ENCODE measurements at regions not wholly inside any gene's neighbourhood (a gene's known extent, or its start where the extent isn't known, plus 50 kb on each side); places are given as distances from the start of the nearest gene placed in this dataset.
"Not testable (repeated sequence)": the region's sequence is repeated elsewhere in the genome, so short reads cannot be mapped to it uniquely, and the experiment has no call there.

DNA sequence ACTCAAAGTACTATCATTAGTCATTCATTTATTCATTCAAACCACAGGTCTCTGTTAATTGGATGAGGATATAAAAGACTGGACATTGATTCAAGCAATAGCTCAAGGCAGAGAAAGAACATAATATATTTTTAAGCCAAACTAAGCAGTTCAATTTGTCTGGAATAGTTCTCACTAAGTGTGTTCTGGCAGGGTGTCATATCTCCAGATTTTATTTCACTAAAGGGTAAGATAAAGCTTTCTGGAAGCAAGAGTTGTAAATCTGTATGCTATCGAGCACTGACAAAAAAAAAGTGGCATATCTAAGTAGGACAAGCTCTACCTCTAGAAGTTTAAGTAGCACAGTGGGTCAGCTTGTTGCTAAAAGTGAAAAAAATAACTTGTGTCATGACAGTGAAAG is 375.6 kb downstream of the TUSC1 start:
- no peaks in the 10 kb centered on the region for H3K9me3 ChIP-seq
- ATAC-seq (ENCODE audit: low FRiP score in 2 of 2) (no peak), DNase-seq (no peak)
- TF ChIP-seq POLR2A (IDR thresholded peaks at IDR 0.05), result no peak
- no peak for TF ChIP-seq POLR2AphosphoS5 (IDR thresholded peaks at IDR 0.05)
- TF ChIP-seq, protein P1, sequence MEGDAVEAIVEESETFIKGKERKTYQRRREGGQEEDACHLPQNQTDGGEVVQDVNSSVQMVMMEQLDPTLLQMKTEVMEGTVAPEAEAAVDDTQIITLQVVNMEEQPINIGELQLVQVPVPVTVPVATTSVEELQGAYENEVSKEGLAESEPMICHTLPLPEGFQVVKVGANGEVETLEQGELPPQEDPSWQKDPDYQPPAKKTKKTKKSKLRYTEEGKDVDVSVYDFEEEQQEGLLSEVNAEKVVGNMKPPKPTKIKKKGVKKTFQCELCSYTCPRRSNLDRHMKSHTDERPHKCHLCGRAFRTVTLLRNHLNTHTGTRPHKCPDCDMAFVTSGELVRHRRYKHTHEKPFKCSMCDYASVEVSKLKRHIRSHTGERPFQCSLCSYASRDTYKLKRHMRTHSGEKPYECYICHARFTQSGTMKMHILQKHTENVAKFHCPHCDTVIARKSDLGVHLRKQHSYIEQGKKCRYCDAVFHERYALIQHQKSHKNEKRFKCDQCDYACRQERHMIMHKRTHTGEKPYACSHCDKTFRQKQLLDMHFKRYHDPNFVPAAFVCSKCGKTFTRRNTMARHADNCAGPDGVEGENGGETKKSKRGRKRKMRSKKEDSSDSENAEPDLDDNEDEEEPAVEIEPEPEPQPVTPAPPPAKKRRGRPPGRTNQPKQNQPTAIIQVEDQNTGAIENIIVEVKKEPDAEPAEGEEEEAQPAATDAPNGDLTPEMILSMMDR (IDR thresholded peaks at IDR 0.05), result no peak
- TF ChIP-seq EP300 (IDR thresholded peaks at IDR 0.05), result no peak
- no peak overlapping the region for H3K4me3 ChIP-seq
- no peaks in the 10 kb centered on the region for H3K36me3 ChIP-seq
- H3K27ac ChIP-seq, result no peak overlapping the region
- no peaks in the 10 kb centered on the region for H3K27me3 ChIP-seq
- H3K4me1 ChIP-seq, result no peaks in the 10 kb centered on the region
- WGBS, 2 donors, result 32 to 48% methylated on average over 1 of the region's 1 CpG

DNA sequence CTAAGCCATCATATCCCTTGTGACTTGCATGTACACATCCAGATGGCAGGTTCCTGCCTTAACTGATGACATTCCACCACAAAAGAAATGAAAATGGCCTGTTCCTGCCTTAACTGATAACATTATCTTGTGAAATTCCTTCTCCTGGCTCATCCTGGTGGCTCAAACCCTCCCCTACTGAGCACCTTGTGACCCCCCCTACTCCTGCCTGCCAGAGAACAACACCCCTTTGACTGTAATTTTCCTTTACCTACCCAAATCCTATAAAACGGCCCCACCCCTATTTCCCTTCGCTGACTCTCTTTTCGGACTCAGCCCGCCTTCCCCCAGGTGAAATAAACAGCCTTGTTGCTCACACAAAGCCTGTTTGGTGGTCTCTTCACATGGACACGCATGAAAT is 390.0 kb downstream of the TUSC1 start:
- H3K4me3 ChIP-seq; H3K27ac ChIP-seq; H3K27me3 ChIP-seq; DNase-seq; H3K36me3 ChIP-seq; H3K9me3 ChIP-seq; ATAC-seq (ENCODE audit: low FRiP score in 2 of 2); H3K4me1 ChIP-seq: not testable (repeated sequence)
- WGBS, 2 donors, result 91% methylated on average over 5 of the region's 5 CpGs

DNA sequence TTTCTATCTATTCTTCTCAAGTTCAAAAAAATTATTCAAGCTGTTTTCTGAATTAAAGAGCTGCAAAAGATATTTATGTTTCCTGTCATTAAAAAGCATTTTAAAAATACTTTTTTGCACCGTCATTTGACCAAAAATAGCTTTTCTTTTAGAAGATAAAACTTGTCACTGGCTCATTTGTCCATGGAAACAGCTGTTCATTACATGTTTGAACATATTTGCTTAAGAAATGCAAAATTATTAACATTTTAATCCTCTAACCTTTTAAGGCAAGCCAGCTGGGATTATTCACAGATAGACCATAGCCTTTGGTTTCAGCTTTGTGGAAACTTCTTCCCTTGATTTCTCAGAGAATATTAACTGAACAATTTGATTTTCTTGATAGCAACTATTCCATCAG is 393.9 kb downstream of the TUSC1 start:
- no peak for TF ChIP-seq EP300 (IDR thresholded peaks at IDR 0.05)
- TF ChIP-seq POLR2AphosphoS5 (IDR thresholded peaks at IDR 0.05), result no peak
- TF ChIP-seq, protein P1 (IDR thresholded peaks at IDR 0.05), result no peak
- no peak for TF ChIP-seq POLR2A (IDR thresholded peaks at IDR 0.05)
- no peak for DNase-seq
- Histone ChIP-seq H3K4me3 (no peak overlapping the region), H3K4me1 (no peaks in the 10 kb centered on the region), H3K36me3 (no peaks in the 10 kb centered on the region), H3K9me3 (peaks cover 0 to 3% (median 0%) of the 10 kb centered on the region in 4 donors), H3K27ac (no peak overlapping the region), H3K27me3 (no peaks in the 10 kb centered on the region)
- no peak for ATAC-seq (ENCODE audit: low FRiP score in 2 of 2)
- WGBS, 2 donors, result 40 to 47% methylated on average over 1 of the region's 1 CpG

DNA sequence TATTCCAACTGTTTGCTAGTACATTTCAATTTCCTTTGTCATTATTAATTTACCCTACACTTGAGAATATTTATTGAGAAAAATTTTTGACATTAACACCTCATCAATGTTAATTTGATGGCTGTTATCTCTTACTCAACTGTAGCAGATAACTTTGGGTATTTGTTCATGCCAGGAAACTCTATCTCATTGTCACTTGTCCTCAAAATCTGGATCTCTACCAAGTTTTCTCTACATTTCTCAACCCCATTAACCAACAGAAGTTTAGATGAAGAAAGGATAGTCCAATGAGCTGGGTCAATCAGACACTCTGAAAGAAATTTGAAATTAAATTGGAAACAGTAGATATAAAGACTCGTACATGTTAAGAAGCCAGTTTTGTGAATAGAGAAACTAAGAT is 395.3 kb downstream of the TUSC1 start:
- H3K4me3 ChIP-seq, result no peak overlapping the region
- ATAC-seq (ENCODE audit: low FRiP score in 2 of 2) (no peak), DNase-seq (no peak)
- H3K27ac ChIP-seq, result no peak overlapping the region
- H3K36me3 ChIP-seq, result no peaks in the 10 kb centered on the region
- H3K27me3 ChIP-seq, result no peaks in the 10 kb centered on the region
- TF ChIP-seq, protein P1 (IDR thresholded peaks at IDR 0.05), result no peak
- TF ChIP-seq POLR2A (IDR thresholded peaks at IDR 0.05) (no peak), EP300 (IDR thresholded peaks at IDR 0.05) (no peak), POLR2AphosphoS5 (IDR thresholded peaks at IDR 0.05) (no peak)
- no peaks in the 10 kb centered on the region for H3K4me1 ChIP-seq
- 56 to 74% methylated on average over 1 of the region's 1 CpG for WGBS, 2 donors
- no peaks in the 10 kb centered on the region for H3K9me3 ChIP-seq

DNA sequence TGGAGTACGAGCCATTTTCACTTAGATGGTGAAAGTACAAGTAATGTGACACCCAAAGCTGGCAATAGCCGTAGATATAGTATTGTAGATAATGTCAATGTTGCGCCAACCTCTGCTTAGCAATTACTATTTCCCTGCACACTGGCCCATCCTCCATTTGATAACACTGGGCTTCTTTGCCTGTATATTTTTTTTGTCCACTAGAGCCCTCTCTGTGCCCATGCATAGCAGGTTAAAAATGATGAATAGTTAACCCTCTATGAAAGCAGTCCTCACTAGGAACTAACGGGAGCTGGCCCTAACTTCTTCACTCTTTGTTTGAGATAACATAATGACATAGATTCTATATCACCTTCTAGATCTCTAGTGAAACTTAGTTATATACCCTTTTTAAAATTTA is 416.8 kb downstream of the TUSC1 start:
- TF ChIP-seq POLR2A (IDR thresholded peaks at IDR 0.05), result no peak
- TF ChIP-seq, protein P1 (IDR thresholded peaks at IDR 0.05), result peak in 1 of 6 experiments; percentile 9
- ATAC-seq (ENCODE audit: low FRiP score in 2 of 2), result no peak
- Histone ChIP-seq H3K27ac (no peak overlapping the region), H3K27me3 (no peaks in the 10 kb centered on the region), H3K4me3 (no peak overlapping the region), H3K9me3 (no peaks in the 10 kb centered on the region), H3K4me1 (no peaks in the 10 kb centered on the region), H3K36me3 (no peaks in the 10 kb centered on the region)
- no peak for DNase-seq
- 83 to 89% methylated on average over 4 of the region's 4 CpGs for WGBS, 2 donors
